ENCODE measurements at regions not wholly inside any gene's neighbourhood (a gene's known extent, or its start where the extent isn't known, plus 50 kb on each side); places are given as distances from the start of the nearest gene placed in this dataset.

- DNase-seq = no peak
Observed at GRCh38 chr7:155138204-155138603, 68.1 kb downstream of the HTR5A start.

GRCh38 chr7:155141562-155141961 lies 71.4 kb downstream of the HTR5A start:
- no peak for DNase-seq

- DNase-seq = no peak
Observed at GRCh38 chr7:155143381-155143780, 73.3 kb downstream of the HTR5A start.

GRCh38 chr7:155144371-155144770 lies 74.2 kb downstream of the HTR5A start:
- no peak for DNase-seq

- DNase-seq = no peak
Observed at GRCh38 chr7:155145477-155146255, 75.5 kb downstream of the HTR5A start.

- no peak for DNase-seq
Observed at GRCh38 chr7:155147172-155147571, 77.0 kb downstream of the HTR5A start.

- no peak for DNase-seq
Observed at GRCh38 chr7:155147624-155148023, 77.5 kb downstream of the HTR5A start.

- no peak for DNase-seq
Observed at GRCh38 chr7:155153676-155154075, 83.6 kb downstream of the HTR5A start.

- DNase-seq = no peak
Observed at GRCh38 chr7:155154586-155154985, 84.5 kb downstream of the HTR5A start.

GRCh38 chr7:155161690-155162089 lies 91.6 kb downstream of the HTR5A start:
- DNase-seq = no peak

GRCh38 chr7:155162422-155162821 lies 92.3 kb downstream of the HTR5A start:
- no peak for DNase-seq

GRCh38 chr7:155163696-155164095 lies 93.6 kb downstream of the HTR5A start:
- no peak for DNase-seq

GRCh38 chr7:155164316-155164715 lies 94.2 kb downstream of the HTR5A start:
- no peak for DNase-seq

GRCh38 chr7:155166108-155166507 lies 96.0 kb downstream of the HTR5A start:
- DNase-seq = no peak

GRCh38 chr7:155166673-155167370 lies 96.7 kb downstream of the HTR5A start:
- DNase-seq = no peak

GRCh38 chr7:155167706-155168365 lies 97.7 kb downstream of the HTR5A start:
- no peak for DNase-seq

GRCh38 chr7:155168597-155169480 lies 98.7 kb downstream of the HTR5A start:
- DNase-seq = no peak

- DNase-seq = no peak
Observed at GRCh38 chr7:155169498-155170065, 99.5 kb downstream of the HTR5A start.

GRCh38 chr7:155170331-155170730 lies 100.2 kb downstream of the HTR5A start:
- DNase-seq = no peak

- no peak for DNase-seq
Observed at GRCh38 chr7:155172141-155172540, 102.0 kb downstream of the HTR5A start.

- DNase-seq = no peak
Observed at GRCh38 chr7:155173905-155174304, 103.8 kb downstream of the HTR5A start.

GRCh38 chr7:155178096-155178495 lies 108.0 kb downstream of the HTR5A start:
- DNase-seq = peak in 1 of 2 experiments; percentile 1

Data from activated T-cell treated with anti-CD3 and anti-CD28 coated beads, Interleukin-2, amount 50 U/mL, for 48 hours (primary cell).